HL-60 (cell line): ENCODE measurements at regions not wholly inside any gene's neighbourhood (a gene's known extent, or its start where the extent isn't known, plus 50 kb on each side); places are given as distances from the start of the nearest gene placed in this dataset.

Experiments
- DNase-seq, 2 experiments: peaks; one replicate each; pipeline ENCODE4 v3.0.0-alpha.2; 2010 to 2020; ENCODE audit warnings: low read depth in 1 of 2, low spot score in 1 of 2
- H3K27ac ChIP-seq: fragments of 250-450 bp; sonication (Bioruptor Pico); replicated peaks from 2 replicates; pipeline ENCODE4 v1.5.1; 2020; ENCODE audit warnings: mild to moderate bottlenecking, moderate library complexity
- H3K27me3 ChIP-seq: fragments of 250-450 bp; sonication (Bioruptor Pico); 2 replicates; pipeline ENCODE4 v1.5.1; 2021; ENCODE audit warnings: mild to moderate bottlenecking, moderate library complexity; ENCODE audit not compliant: insufficient read depth, poor library complexity, severe bottlenecking
- H3K4me3 ChIP-seq: replicated peaks from 2 replicates; pipeline ENCODE4 v1.5.1; 2011; ENCODE audit warnings: mild to moderate bottlenecking, control low read depth, low read length; ENCODE audit not compliant: insufficient read depth
- GABPA ChIP-seq: IDR thresholded peaks from 2 replicates; pipeline ENCODE4 v1.6.1; 2012; ENCODE audit warnings: low read depth
- POLR2AphosphoS5 ChIP-seq: IDR thresholded peaks from 2 replicates; pipeline ENCODE4 v1.6.1; 2012; ENCODE audit warnings: low read depth
- SPI1 ChIP-seq: IDR thresholded peaks from 2 replicates; pipeline ENCODE4 v1.6.1; 2012; ENCODE audit warnings: low read depth, mild to moderate bottlenecking, borderline replicate concordance
- TF ChIP-seq, protein P1 (sequence below): IDR thresholded peaks from 2 replicates; pipeline ENCODE4 v1.6.1; 2012; ENCODE audit warnings: low read depth; ENCODE audit not compliant: insufficient replicate concordance
- TF ChIP-seq, protein P2 (sequence below): IDR thresholded peaks from one replicate; pipeline ENCODE4 v1.5.1; 2011; ENCODE audit warnings: low read length, control low read depth, inconsistent platforms; ENCODE audit not compliant: insufficient read depth

DNA sequence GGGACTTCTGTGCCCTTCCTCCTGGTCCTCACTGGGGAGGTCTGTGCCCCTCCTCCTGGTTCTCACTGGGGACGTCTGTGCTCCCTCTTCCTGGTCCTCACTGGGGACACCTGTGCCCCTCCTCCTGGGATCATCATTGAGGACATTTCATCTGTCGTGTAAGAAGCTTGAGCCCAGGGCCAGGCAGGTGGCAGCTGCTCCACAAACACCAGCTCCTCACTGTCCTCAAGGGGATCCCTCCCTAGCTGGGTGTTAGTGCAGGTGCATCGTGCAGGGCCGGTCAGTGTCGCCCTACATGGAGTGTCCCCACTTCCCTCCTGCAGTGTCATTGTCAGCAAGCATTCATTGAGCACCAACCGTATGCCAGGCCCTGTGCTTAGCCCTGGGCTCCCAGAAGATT is 312.7 kb downstream of the PTPRU start:
- TF ChIP-seq POLR2AphosphoS5 (no peak), SPI1 (no peak)
- TF ChIP-seq, protein P1, sequence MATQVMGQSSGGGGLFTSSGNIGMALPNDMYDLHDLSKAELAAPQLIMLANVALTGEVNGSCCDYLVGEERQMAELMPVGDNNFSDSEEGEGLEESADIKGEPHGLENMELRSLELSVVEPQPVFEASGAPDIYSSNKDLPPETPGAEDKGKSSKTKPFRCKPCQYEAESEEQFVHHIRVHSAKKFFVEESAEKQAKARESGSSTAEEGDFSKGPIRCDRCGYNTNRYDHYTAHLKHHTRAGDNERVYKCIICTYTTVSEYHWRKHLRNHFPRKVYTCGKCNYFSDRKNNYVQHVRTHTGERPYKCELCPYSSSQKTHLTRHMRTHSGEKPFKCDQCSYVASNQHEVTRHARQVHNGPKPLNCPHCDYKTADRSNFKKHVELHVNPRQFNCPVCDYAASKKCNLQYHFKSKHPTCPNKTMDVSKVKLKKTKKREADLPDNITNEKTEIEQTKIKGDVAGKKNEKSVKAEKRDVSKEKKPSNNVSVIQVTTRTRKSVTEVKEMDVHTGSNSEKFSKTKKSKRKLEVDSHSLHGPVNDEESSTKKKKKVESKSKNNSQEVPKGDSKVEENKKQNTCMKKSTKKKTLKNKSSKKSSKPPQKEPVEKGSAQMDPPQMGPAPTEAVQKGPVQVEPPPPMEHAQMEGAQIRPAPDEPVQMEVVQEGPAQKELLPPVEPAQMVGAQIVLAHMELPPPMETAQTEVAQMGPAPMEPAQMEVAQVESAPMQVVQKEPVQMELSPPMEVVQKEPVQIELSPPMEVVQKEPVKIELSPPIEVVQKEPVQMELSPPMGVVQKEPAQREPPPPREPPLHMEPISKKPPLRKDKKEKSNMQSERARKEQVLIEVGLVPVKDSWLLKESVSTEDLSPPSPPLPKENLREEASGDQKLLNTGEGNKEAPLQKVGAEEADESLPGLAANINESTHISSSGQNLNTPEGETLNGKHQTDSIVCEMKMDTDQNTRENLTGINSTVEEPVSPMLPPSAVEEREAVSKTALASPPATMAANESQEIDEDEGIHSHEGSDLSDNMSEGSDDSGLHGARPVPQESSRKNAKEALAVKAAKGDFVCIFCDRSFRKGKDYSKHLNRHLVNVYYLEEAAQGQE = no peak
- TF ChIP-seq, protein P2, sequence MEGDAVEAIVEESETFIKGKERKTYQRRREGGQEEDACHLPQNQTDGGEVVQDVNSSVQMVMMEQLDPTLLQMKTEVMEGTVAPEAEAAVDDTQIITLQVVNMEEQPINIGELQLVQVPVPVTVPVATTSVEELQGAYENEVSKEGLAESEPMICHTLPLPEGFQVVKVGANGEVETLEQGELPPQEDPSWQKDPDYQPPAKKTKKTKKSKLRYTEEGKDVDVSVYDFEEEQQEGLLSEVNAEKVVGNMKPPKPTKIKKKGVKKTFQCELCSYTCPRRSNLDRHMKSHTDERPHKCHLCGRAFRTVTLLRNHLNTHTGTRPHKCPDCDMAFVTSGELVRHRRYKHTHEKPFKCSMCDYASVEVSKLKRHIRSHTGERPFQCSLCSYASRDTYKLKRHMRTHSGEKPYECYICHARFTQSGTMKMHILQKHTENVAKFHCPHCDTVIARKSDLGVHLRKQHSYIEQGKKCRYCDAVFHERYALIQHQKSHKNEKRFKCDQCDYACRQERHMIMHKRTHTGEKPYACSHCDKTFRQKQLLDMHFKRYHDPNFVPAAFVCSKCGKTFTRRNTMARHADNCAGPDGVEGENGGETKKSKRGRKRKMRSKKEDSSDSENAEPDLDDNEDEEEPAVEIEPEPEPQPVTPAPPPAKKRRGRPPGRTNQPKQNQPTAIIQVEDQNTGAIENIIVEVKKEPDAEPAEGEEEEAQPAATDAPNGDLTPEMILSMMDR = no peak
- no peak for DNase-seq
- no peaks in the 10 kb centered on the region for H3K27me3 ChIP-seq
- no peak overlapping the region for H3K27ac ChIP-seq
- no peak overlapping the region for H3K4me3 ChIP-seq

GRCh38 chr1:29548091-29548490 is 311.8 kb downstream of the PTPRU start:
- Histone ChIP-seq H3K27me3 (no peaks in the 10 kb centered on the region), H3K4me3 (no peak overlapping the region), H3K27ac (no peak overlapping the region)
- TF ChIP-seq, protein P2 = no peak
- TF ChIP-seq, protein P1 = no peak
- TF ChIP-seq GABPA (no peak), POLR2AphosphoS5 (no peak), SPI1 (no peak)
- DNase-seq = no peak

DNA sequence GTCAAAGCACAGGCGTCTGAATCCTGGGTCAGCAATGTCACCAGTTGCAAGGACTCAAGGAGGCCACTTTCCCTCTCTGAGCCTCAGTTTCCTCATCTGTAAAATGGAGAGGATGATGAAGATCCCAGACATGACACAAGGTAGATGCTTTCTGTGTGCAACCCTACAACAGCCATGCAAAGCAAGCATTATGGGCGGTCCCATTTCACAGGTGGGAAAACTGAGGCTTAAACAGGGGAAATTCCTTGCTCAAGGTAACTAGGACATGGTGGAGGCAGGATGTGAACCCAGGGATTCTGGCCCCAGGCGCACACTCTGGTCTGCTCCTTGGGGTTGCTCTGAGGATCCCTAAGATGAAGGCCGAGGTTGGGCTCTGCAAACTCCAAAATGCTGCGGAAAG is 311.0 kb downstream of the PTPRU start:
- H3K27me3 ChIP-seq = no peaks in the 10 kb centered on the region
- DNase-seq = no peak

More for the DNA sequence above, 311.0 kb downstream of the PTPRU start:
- Histone ChIP-seq H3K27ac (no peak overlapping the region), H3K4me3 (no peak overlapping the region)
- TF ChIP-seq, protein P1 = no peak
- TF ChIP-seq POLR2AphosphoS5 (no peak), SPI1 (no peak), GABPA (no peak)
- TF ChIP-seq, protein P2 = no peak
